ENCODE measurements at regions not wholly inside any gene's neighbourhood (a gene's known extent, or its start where the extent isn't known, plus 50 kb on each side); places are given as distances from the start of the nearest gene placed in this dataset.

DNA sequence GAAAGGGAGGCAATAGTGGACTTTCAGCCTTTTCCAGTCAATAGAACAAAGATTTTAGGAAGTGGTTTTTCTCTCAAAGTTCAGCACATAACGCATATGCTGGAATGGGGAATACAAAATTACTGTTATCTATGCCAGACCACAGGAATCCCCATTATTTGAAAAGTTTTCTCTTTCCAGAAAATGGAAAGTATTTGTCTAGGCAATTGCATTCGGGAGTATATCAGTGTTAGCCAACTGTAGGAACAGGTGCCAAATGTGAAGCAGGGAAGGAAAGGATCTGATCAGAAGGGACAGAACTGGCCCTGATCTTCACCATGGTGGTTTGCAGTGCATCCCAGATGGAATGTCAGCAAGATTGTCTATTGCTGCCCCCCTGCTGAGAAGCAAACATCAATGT, 213.6 kb downstream of the CPE start:
- TF ChIP-seq CTCF (IDR thresholded peaks at IDR 0.05), result no peak
- Histone ChIP-seq H3K27ac (ENCODE audit: low read depth in 1 of 2, low read length in 2 of 2) (no peak overlapping the region), H3K9ac (ENCODE audit: insufficient read depth, low read length, poor library complexity, severe bottlenecking) (no peak overlapping the region), H3K36me3 (replicated peaks in 1 of 2; ENCODE audit: control insufficient read depth in 1 of 2, insufficient read depth in 2 of 2, low read length in 2 of 2) (no peaks in the 10 kb centered on the region), H3K4me2 (replicated peaks; ENCODE audit: extremely low read depth, low read length, poor library complexity, severe bottlenecking) (no peak overlapping the region), H2AFZ (ENCODE audit: insufficient read depth, low read depth, low read length, poor library complexity, severe bottlenecking) (no peak overlapping the region), H3K4me1 (ENCODE audit: control insufficient read depth in 1 of 2, insufficient read depth in 2 of 2, low read length in 2 of 2) (no peaks in the 10 kb centered on the region), H3K27me3 (ENCODE audit: control insufficient read depth in 2 of 2, insufficient read depth in 2 of 2, low read length in 2 of 2) (no peaks in the 10 kb centered on the region), H3K4me3 (replicated peaks in 1 of 3; ENCODE audit: low read depth in 2 of 3, low read length in 3 of 3) (no peak overlapping the region), H4K20me1 (ENCODE audit: insufficient read depth, low read length) (no peaks in the 10 kb centered on the region), H3K79me2 (ENCODE audit: insufficient read depth, low read length) (no peaks in the 10 kb centered on the region), H3K9me3 (replicated peaks in 1 of 2; ENCODE audit: control insufficient read depth in 1 of 2, insufficient read depth in 1 of 2, low read length in 2 of 2) (peaks cover 0 to 4% of the 10 kb centered on the region in 2 donors)
- intact Hi-C loops (cut with micrococcal nuclease), result no loop called here
- peaks cover 0 to 21% (median 4%) of the 10 kb centered on the region in 7 donors for H3K9me3 Mint-ChIP-seq
- no peaks in the 10 kb centered on the region for H3K4me1 Mint-ChIP-seq
- no peak for DNase-seq
- 100% methylated on average over 1 of the region's 2 CpGs for WGBS (ENCODE audit: insufficient coverage)
- no peaks in the 10 kb centered on the region for H3K36me3 Mint-ChIP-seq
- H3K4me3 Mint-ChIP-seq, result no peak overlapping the region
- H3K27me3 Mint-ChIP-seq (ENCODE audit: low read depth in 3 of 3), result no peaks in the 10 kb centered on the region
- H3K27ac Mint-ChIP-seq, result no peak overlapping the region

- Mint-ChIP-seq H3K4me1 (no peaks in the 10 kb centered on the region), H3K27me3 (ENCODE audit: low read depth in 3 of 3) (no peaks in the 10 kb centered on the region), H3K36me3 (no peaks in the 10 kb centered on the region), H3K4me3 (no peak overlapping the region), H3K9me3 (peaks cover 0 to 3% (median 1%) of the 10 kb centered on the region in 7 donors), H3K27ac (no peak overlapping the region)
- TF ChIP-seq CTCF (IDR thresholded peaks at IDR 0.05), result no peak
- Histone ChIP-seq H3K9me3 (replicated peaks in 1 of 2; ENCODE audit: control insufficient read depth in 1 of 2, insufficient read depth in 1 of 2, low read length in 2 of 2) (no peaks in the 10 kb centered on the region), H3K27ac (ENCODE audit: low read depth in 1 of 2, low read length in 2 of 2) (no peak overlapping the region), H3K4me1 (ENCODE audit: control insufficient read depth in 1 of 2, insufficient read depth in 2 of 2, low read length in 2 of 2) (no peaks in the 10 kb centered on the region), H3K36me3 (replicated peaks in 1 of 2; ENCODE audit: control insufficient read depth in 1 of 2, insufficient read depth in 2 of 2, low read length in 2 of 2) (no peaks in the 10 kb centered on the region), H3K9ac (ENCODE audit: insufficient read depth, low read length, poor library complexity, severe bottlenecking) (no peak overlapping the region), H3K4me3 (replicated peaks in 1 of 3; ENCODE audit: low read depth in 2 of 3, low read length in 3 of 3) (no peak overlapping the region), H4K20me1 (ENCODE audit: insufficient read depth, low read length) (no peaks in the 10 kb centered on the region), H3K79me2 (ENCODE audit: insufficient read depth, low read length) (no peaks in the 10 kb centered on the region), H2AFZ (ENCODE audit: insufficient read depth, low read depth, low read length, poor library complexity, severe bottlenecking) (no peak overlapping the region), H3K27me3 (ENCODE audit: control insufficient read depth in 2 of 2, insufficient read depth in 2 of 2, low read length in 2 of 2) (no peaks in the 10 kb centered on the region), H3K4me2 (replicated peaks; ENCODE audit: extremely low read depth, low read length, poor library complexity, severe bottlenecking) (no peak overlapping the region)
- 100% methylated on average over 2 of the region's 3 CpGs for WGBS (ENCODE audit: insufficient coverage)
- no peak for DNase-seq
- intact Hi-C loops (cut with micrococcal nuclease), result no loop called here
These were observed 219.0 kb downstream of the CPE start for GRCh38 chr4:165597581-165598480.

All from CD14-positive monocyte (primary cell).